HG02610 (cell line): ENCODE measurements at regions not wholly inside any gene's neighbourhood (a gene's known extent, or its start where the extent isn't known, plus 50 kb on each side); places are given as distances from the start of the nearest gene placed in this dataset.

Source experiments
- ATAC-seq: cut with Tn5 transposase; IDR thresholded peaks from one replicate; pipeline ENCODE4 v1.9.1; 2021; ENCODE audit warnings: mild to moderate bottlenecking, moderate library complexity; ENCODE audit not compliant: unreplicated experiment

DNA sequence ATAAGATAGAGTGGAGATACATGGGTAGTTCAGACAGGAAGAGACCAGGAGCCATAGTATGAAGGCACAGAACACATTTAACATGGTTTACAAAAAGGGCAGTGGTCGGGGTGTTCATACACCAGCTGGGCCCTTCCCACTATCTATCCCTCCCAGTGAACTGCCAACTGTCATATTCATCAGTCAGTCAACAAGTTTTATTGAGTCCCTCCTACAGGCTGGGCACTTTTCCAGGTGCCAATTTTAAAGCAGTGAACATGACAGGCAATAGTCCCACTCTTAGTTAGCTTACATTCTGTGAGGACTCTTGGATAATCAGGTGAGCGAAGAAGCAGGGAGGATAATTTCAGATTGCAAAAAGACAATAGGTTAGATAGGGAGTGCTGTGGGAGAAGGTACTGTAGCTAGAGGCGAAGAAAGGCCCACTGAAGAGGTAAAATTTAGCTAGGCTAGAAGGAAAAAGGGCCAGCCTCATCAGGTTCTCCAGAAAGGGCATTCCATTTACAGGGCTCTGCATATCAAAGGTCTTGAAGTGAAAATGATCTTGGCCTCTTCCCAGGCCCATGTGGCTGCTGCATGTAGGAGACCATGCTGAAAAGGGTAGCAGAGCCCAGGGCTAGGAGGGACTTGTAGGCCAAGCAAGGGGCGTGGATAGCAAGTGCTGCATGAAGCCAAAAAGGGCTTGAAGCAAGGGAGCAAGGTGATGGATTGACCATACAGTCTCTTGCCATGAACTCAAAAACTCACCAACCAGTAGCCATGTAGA, 274.7 kb upstream of the SNX7 start:
- ATAC-seq = no peak

DNA sequence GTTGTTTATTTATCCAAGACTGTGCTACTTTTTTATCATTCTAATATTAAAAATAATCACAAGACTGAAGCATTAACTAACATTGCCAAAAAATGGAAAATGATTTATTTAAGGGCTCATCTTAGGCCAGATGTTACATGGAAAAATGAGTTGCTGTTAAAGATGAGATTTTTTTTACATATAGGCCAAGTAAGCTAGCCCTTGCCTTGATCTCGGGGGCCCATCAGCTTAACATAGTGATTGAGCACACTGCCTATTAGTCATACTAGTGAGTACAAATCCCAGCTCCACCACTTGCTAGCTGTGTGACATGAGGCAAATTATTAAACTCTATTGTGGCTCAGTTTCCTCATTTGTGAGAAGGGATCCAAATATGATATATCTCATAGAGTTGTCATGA, 275.9 kb upstream of the SNX7 start:
- no peak for ATAC-seq

DNA sequence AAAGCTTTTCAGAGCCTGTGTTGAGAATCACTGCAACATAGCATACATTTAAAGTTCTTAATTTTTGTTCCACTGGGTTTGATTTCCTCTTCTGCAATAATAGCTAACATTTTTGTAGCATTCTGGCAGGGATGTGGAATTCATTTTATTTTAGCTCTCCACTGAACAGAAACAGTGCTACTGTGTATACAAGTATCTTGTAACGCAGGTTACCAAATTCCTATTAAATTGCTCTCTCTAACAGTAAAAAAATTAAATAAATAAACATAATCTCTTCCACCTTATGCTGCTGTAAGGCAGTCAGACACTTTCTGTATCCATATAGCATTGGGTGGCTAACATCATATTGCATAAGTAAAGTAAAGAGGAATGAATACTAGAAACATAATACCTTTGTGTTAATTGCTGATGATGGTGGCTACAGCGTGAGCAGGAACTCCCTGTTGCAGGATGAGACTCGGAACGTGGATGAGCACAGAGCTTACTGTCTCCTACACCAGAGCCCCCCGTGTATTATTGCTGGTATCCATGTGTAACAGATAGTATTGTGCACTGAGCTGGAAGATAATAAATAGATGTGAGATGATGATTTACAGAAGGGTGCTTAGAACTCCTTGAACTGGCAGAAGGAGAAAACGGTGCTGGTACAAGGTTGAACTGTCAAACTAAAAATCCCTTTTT, 276.9 kb upstream of the SNX7 start:
- ATAC-seq = no peak

DNA sequence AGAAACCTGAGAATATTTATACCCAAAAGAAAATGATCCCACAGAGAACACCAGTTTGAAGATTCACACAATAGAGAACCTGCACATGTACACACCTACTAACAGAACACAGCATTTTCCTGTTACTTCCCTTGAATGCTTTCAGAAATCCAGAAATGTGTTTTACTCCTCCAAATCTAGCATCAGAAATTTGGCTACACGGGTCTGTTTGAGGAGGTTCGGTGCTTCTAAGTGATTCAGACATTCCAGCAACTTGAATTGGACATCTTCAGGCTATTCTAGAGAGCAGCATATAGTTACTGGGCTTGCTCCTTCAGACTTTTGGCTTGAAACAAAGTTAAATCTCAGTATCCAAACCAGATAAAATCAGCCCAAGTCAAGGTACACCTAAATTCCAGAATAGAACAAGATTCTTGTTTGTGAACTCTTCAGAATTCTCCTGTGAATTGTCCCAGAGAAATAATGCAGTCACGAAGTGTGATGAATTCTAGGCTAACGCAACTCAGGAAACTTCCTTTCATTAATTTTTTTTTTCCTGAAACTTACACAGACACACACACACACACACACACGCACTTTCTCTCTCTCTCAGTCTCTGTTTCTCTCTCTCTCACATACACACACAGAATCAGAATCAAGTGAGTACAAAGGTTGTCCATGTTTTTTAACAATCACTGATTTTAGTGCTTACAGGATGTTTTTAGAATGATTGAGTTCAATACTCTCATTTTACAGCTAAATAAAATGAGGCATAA, 278.4 kb upstream of the SNX7 start:
- ATAC-seq = no peak

DNA sequence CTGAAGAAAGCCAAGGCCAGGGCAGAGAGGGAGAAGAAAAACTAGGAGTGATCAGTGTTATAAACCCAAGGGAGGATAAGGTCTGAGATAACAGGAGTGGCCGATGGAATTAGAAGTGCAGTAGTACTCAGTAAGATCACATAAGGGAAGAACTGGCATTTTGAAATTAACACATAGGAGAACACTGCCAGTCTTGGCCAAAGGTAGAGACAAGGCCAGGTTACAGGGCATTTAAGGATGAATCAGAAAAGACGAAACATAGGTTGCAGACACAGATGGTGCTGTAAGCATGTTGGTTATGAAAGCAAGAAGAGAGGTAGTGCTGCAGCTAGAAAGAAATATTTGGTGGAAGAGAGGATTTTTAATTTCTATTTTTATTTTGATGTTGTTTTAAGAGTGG, 278.9 kb upstream of the SNX7 start:
- ATAC-seq = no peak

DNA sequence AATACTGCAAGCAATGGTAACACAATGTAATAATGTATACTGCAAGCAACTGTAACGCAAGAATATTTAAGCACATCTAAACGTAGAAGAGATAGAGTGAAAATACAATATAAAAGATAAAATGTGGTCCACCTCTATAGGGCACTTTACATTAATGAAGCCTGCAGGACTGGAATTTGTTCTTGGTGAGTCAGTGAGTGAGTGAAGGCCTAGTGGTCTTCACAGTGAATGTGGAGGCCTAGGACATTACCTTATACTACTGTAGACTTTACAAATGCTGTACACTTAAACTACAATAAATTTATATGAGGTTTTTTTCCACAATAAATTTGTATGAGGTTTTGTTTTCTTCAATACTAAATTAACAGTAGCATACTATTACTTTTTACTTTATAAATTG, 287.4 kb upstream of the SNX7 start:
- ATAC-seq = no peak

DNA sequence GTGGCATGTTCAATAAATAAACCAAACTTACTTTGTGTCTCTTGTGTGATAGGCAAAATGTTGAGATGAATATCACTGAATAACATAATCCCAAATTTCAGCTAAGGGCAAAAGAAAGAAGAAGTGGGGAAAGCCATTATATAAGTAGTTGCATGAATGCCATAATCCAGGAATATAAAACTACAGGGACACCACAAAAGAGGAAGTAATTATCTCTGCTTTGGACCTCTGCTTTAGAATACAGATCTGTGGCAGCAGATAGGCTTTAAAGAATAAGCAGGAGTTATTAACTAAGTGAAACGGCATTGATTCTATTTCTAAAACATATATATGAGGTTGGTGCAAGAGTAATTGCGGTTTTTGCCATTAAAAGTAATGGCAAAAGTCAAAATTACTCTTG, 288.5 kb upstream of the SNX7 start:
- no peak for ATAC-seq

DNA sequence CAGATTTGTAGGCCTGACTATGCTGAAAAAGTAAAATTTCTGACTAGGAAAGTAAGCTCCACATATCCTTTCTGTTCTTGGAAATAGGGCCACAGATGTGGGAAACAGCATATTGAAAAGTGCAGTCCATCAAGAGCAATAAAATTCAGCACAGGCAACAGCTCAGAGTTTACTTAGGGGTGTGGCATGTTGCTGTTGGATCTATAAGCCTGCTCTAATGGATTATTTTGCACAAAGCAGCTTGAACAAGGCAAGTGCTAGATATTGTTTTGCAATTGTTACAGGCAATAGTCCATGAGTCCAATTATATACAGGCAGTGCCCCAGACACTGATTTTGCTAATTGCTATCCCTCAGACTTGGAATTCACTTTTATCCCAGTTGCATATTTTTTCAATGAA, 289.8 kb upstream of the SNX7 start:
- ATAC-seq = no peak

DNA sequence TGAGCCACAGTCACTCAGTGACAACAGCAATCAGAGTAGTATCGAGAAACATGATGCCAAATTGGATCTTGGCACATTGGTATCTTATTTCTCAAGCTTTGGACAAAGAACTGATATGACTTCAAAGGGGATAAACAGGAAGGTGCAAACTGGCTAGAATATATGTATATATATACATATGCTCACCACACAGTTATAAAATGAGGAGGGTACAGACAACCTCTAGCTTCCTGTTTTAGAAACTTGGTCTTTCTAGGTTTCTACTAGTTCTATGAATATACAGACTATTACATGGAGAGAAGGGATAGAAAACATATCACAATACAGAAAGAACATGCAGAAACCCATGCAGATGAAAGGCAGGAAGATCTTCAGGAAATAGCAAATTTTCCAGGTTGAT, 292.1 kb upstream of the SNX7 start:
- no peak for ATAC-seq

DNA sequence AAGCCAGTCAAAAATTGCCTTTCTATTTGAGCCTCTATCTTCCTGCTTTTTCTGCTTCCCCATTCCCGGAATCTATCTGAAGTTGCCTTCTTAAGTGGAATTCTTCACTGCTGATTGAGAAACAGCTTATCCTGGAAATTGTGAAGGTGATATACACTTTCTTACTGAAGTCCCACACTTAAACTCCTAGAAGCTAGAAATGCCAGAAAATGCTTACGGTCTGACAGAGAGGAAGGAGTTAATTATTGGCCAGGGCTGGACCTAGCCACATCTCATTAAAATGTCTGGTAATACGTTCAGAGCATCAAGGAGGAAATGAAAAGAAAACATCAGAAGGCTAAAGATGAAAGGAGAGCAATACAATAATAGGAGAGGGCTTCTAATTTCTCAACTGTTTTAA, 292.5 kb upstream of the SNX7 start:
- ATAC-seq = no peak

DNA sequence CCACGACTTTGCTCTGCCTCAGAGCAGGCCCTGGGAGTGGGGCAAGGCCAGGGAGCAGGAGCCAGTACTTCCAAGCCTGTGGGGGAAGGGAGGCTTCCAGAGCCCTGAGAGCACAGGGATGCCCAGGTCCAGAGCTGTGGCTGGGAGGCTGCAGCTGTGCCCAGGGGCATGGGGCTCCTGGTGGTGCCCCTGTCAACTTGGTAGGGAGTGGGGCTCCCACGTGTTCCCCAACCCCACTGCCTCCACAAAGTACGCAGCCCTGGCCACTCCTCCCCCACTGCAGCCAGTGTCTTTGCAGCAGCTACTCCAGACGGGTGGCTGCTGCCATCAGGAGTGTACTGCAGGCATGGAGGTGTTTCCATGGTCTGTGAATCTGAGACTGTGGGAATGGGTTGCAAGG, 294.1 kb upstream of the SNX7 start:
- no peak for ATAC-seq

DNA sequence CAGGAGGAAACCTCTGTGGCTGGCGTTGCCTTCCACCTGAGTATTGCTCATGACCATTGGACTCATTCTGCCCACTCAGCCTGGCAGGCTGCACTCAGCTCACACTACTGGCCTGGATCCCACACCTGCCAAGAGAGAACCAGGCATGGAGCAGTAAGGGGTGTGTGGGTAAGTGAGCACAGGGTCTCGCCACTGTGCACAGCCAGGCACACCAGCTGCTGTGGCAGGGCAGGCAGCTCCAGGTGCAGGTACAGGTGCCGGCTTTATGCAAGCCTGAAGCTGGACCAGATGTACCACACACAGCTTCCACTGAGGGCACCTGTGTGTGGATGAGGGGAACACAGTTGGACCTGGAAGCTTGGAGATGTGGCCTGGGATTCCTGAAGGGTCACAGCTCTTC, 295.2 kb upstream of the SNX7 start:
- no peak for ATAC-seq

DNA sequence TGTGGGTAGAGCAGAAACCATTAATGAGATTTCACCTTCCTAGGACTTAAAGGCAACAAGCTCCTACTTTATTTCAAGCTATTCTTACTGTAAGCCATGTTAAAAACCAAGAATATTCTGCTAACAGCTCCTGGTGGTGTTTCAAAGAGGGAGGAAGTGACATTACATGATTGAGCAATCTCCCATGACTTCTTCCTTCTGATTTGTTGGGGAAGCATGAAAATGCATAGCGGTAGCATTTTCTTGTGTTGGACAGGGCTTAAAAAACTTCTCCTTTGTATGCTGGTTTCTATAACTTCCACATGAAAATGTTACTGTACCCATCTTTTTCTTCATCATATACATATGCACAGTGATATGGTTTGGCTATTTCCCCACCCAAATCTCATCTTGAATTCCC, 297.0 kb upstream of the SNX7 start:
- ATAC-seq = no peak

DNA sequence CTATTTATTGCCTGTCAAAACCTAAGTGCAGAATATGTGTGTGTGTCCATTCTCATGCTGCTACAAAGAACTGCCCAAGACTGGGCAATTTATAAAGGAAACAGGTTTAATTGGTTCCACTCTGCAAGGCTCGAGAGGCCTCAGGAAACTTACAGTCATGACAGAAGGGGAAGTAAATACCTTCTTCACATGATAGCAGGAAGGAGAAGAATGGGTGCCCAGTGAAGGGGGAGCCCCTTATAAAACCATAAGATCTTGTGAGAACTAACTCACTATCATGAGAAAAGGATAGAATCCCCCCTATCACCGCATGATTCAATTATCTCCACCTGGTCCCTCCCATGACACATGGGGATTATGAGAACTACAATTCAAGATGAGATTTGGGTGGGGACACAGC, 300.7 kb upstream of the SNX7 start:
- no peak for ATAC-seq

DNA sequence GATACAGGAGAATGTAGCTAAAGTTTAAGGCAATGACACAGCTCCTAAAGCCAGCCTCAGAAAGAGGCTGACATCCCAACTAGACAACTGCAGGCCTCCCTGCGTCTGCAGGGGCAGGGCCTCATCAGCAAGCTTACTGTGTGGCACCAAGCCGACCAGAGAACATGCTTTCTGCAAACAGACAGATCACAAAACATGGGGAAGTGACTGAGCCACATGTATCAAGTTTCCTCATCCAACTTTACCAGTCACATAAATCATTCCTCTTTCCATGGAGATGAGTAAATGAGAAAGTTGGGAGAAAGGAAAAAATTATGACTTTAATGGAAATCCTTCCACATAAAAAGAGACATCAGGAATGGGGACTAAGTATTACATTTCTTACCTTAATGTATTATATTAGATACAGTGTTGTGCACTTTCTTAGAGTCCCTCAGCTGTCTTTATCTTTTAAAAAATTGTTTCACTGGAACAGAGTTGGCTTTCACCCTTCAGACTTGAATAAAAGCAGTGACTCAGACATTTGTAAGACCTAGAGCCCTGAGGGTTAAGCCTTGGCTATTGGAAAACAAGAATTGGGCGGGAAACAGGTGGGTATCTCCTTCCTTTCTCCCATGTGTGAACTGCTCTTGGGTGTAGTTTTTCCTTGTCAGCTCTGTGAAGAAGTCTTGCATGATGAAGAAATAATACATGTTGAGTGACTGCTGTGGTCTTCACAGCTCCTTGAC, 305.7 kb upstream of the SNX7 start:
- no peak for ATAC-seq

DNA sequence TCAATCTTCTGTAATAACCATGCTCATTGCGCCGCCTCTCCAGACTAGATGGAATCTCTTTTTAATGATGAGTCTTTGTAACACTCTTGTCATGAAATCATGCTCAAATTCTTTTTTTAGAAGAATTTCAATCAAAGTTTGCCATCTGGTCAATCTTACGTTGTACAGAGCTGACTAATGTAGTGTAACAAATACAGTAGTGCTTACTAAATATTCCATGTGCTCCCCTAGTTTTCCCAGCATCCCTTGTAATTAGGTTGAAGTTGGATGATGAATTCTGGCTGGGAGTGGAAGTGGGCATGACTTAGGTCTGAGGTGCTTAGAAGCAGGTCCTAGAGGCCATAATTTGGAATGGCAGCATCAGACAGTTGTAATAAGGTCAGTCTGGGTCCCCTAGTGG, 309.1 kb upstream of the SNX7 start:
- ATAC-seq = no peak

DNA sequence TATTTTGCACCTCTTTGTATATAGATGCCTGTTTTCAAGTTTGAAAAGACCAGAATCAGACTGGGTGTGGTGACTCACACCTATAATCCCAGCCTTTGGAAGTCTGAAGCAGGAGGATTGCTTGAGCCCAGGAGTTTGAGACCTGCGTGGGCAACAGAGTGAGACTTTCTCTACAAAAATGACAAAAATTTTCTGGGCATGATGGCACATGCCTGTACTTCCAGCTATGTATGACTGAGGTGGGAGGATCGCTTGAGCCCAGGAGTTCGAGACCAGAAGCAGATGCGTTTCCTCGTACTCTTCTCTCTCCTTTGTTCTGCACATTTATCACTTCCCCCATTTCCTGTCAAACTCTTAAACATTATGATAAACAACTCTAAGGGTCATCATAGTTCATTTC, 310.0 kb upstream of the SNX7 start:
- ATAC-seq = no peak

DNA sequence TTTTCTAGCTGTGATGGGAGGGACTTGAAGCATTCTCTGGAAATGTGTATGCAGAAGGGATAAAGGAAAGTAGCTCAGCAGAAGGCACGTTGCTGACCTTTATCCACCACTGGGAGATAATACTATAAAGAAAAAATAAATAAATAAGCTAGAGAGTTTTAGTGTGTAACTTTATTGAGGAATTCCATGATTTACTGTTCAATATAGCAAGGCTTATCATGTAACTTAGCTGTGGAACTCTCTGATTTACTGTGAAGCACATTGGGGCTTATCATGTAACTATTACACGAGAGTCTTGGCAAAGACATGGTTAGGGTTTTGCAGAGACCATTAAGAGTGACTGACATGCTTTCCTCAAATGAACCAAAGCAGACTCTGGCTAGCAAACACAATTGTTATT, 316.1 kb upstream of the SNX7 start:
- no peak for ATAC-seq

DNA sequence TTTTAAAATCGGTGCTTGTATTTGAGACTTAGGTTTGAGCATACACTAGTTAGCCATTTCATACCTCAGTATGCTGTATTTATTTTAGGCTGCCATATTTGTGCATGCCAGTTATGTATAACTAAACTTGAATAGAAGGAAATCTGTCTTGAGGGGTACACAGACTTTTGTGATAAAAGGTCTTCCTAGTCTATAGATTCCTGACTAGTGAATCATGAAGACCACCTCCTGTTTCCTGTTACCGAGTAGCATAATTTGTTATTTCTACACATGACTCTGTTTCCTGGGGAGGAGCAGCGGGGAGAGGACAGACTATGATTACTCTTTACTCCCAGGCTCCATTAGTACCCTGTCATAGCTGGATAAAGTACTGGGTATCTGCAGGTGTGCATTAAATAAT, 316.8 kb upstream of the SNX7 start:
- no peak for ATAC-seq

DNA sequence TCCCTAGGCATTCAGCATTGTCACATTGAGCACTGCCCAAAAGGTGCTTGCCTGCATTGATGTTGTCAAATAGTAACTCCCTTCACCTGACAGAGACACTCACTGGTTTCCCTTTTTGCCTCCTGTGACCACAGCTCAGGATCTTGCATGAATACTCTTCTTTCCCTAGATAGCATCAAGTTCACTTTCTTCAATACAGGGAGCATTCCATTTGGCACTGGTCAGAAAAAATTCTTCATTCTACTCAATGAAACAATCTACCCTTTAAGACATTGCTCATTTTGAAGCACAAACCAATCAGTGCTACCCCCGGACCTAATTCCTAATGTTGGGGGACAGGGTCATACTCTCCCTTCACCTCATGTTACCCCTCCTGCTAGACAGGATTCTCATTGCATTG, 319.0 kb upstream of the SNX7 start:
- ATAC-seq = no peak

DNA sequence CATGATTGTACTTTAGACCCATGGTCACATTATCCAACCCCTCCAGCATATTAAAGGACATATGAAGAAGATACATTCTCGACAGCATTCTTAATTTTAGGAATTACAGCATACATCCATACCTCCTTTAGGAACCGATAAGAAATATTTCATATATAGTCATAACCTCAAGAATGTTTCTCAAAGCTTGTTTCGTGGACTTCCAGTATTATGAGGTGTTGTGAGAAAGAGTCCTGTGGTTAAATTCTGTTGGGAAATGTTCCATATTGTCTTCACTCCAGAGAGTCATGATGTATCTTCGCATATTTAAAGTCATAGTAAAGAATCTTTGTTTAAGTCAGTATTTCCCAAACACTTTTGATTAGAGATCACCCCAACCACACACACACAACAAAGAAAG, 321.0 kb upstream of the SNX7 start:
- ATAC-seq = no peak
